ENCODE measurements at regions not wholly inside any gene's neighbourhood (a gene's known extent, or its start where the extent isn't known, plus 50 kb on each side); places are given as distances from the start of the nearest gene placed in this dataset.

GRCh38 chr5:87094833-87095232 is 172.8 kb upstream of the RASA1 start (continued):
- TF ChIP-seq ZSCAN18 (CRISPR knock-in tag; IDR thresholded peaks at IDR 0.05) (no peak), SMAD3 (CRISPR knock-in tag; IDR thresholded peaks at IDR 0.05; ENCODE audit: borderline replicate concordance) (no peak), MXD4 (CRISPR knock-in tag; IDR thresholded peaks at IDR 0.05; ENCODE audit: borderline replicate concordance) (no peak), GRHL2 (CRISPR knock-in tag; IDR thresholded peaks at IDR 0.05; ENCODE audit: insufficient replicate concordance, severe bottlenecking) (no peak), IRF1 (CRISPR knock-in tag; IDR thresholded peaks at IDR 0.05) (no peak), MYBL2 (CRISPR knock-in tag; IDR thresholded peaks at IDR 0.05) (no peak)
- TF ChIP-seq, protein P1, sequence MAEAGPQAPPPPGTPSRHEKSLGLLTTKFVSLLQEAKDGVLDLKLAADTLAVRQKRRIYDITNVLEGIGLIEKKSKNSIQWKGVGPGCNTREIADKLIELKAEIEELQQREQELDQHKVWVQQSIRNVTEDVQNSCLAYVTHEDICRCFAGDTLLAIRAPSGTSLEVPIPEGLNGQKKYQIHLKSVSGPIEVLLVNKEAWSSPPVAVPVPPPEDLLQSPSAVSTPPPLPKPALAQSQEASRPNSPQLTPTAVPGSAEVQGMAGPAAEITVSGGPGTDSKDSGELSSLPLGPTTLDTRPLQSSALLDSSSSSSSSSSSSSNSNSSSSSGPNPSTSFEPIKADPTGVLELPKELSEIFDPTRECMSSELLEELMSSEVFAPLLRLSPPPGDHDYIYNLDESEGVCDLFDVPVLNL (CRISPR knock-in tag; IDR thresholded peaks at IDR 0.05; ENCODE audit: borderline replicate concordance, low read depth) = no peak

DNA sequence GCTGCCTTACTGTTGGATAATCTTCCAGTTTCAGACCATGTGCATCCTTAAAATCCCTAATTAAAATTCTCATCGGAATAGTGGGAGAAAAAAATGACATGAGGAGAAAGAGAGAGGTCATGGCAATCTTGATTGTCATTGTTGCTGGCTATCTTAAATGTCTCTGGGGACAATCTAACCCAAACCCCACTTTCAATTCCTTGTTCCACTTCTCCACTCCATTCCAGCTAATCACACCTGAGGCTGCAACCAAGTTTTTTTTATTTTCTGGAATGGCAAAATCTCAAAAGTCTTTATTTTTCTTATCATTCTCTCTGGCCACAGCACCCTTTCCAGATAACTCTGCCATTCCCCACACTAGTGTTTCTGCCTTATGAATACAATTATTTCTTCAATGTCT is 171.9 kb upstream of the RASA1 start:
- H3K4me3 Mint-ChIP-seq = no peak overlapping the region
- H3K27ac Mint-ChIP-seq = no peak overlapping the region
- H3K36me3 Mint-ChIP-seq = no peaks in the 10 kb centered on the region
- H3K4me1 Mint-ChIP-seq = no peaks in the 10 kb centered on the region
- ATAC-seq = no peak
- no peak for DNase-seq (ENCODE audit: low spot score)
- ChIA-PET POLR2A (no interaction called here), CTCF (no interaction called here)
- no peaks in the 10 kb centered on the region for H3K27me3 Mint-ChIP-seq (ENCODE audit: low read depth)
- H3K9me3 Mint-ChIP-seq = no peaks in the 10 kb centered on the region; the same call in 1 of the 2 replicates
- no peak for TF ChIP-seq FOXK1 (CRISPR knock-in tag; IDR thresholded peaks at IDR 0.05)
- no peak for TF ChIP-seq ZNF416 (CRISPR knock-in tag; IDR thresholded peaks at IDR 0.05)
- no peak for TF ChIP-seq ZNF396 (CRISPR knock-in tag; IDR thresholded peaks at IDR 0.05; ENCODE audit: borderline replicate concordance)
- no peak for TF ChIP-seq ZNF219 (CRISPR knock-in tag; IDR thresholded peaks at IDR 0.05; ENCODE audit: borderline replicate concordance)
- TF ChIP-seq E2F1 (CRISPR knock-in tag; IDR thresholded peaks at IDR 0.05) = no peak
- no peak for TF ChIP-seq KAT7 (CRISPR knock-in tag; IDR thresholded peaks at IDR 0.05; ENCODE audit: borderline replicate concordance)
- TF ChIP-seq, protein P2, sequence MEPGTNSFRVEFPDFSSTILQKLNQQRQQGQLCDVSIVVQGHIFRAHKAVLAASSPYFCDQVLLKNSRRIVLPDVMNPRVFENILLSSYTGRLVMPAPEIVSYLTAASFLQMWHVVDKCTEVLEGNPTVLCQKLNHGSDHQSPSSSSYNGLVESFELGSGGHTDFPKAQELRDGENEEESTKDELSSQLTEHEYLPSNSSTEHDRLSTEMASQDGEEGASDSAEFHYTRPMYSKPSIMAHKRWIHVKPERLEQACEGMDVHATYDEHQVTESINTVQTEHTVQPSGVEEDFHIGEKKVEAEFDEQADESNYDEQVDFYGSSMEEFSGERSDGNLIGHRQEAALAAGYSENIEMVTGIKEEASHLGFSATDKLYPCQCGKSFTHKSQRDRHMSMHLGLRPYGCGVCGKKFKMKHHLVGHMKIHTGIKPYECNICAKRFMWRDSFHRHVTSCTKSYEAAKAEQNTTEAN (CRISPR knock-in tag; IDR thresholded peaks at IDR 0.05) = no peak
- TF ChIP-seq, protein P3, sequence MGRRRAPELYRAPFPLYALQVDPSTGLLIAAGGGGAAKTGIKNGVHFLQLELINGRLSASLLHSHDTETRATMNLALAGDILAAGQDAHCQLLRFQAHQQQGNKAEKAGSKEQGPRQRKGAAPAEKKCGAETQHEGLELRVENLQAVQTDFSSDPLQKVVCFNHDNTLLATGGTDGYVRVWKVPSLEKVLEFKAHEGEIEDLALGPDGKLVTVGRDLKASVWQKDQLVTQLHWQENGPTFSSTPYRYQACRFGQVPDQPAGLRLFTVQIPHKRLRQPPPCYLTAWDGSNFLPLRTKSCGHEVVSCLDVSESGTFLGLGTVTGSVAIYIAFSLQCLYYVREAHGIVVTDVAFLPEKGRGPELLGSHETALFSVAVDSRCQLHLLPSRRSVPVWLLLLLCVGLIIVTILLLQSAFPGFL (CRISPR knock-in tag; IDR thresholded peaks at IDR 0.05; ENCODE audit: borderline replicate concordance) = no peak
- TF ChIP-seq CDX4 (CRISPR knock-in tag; IDR thresholded peaks at IDR 0.05; ENCODE audit: borderline replicate concordance) = no peak
- TF ChIP-seq STAT6 (CRISPR knock-in tag; conservative IDR thresholded peaks at IDR 0.05; ENCODE audit: low read depth) = no peak
- no peak for TF ChIP-seq MXD4 (CRISPR knock-in tag; IDR thresholded peaks at IDR 0.05; ENCODE audit: borderline replicate concordance)
- no peak for TF ChIP-seq MYBL2 (CRISPR knock-in tag; IDR thresholded peaks at IDR 0.05)
- TF ChIP-seq, protein P4, sequence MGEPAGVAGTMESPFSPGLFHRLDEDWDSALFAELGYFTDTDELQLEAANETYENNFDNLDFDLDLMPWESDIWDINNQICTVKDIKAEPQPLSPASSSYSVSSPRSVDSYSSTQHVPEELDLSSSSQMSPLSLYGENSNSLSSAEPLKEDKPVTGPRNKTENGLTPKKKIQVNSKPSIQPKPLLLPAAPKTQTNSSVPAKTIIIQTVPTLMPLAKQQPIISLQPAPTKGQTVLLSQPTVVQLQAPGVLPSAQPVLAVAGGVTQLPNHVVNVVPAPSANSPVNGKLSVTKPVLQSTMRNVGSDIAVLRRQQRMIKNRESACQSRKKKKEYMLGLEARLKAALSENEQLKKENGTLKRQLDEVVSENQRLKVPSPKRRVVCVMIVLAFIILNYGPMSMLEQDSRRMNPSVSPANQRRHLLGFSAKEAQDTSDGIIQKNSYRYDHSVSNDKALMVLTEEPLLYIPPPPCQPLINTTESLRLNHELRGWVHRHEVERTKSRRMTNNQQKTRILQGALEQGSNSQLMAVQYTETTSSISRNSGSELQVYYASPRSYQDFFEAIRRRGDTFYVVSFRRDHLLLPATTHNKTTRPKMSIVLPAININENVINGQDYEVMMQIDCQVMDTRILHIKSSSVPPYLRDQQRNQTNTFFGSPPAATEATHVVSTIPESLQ (CRISPR knock-in tag; IDR thresholded peaks at IDR 0.05) = no peak
- TF ChIP-seq, protein P5, sequence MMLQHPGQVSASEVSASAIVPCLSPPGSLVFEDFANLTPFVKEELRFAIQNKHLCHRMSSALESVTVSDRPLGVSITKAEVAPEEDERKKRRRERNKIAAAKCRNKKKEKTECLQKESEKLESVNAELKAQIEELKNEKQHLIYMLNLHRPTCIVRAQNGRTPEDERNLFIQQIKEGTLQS (CRISPR knock-in tag; conservative IDR thresholded peaks at IDR 0.05) = no peak
